ENCODE measurements at regions not wholly inside any gene's neighbourhood (a gene's known extent, or its start where the extent isn't known, plus 50 kb on each side); places are given as distances from the start of the nearest gene placed in this dataset.
"Not testable (repeated sequence)": the region's sequence is repeated elsewhere in the genome, so short reads cannot be mapped to it uniquely, and the experiment has no call there.

- no peak overlapping the region for H3K4me3 Mint-ChIP-seq
- TF ChIP-seq CTCF (IDR thresholded peaks at IDR 0.05; ENCODE audit: unreplicated experiment in 3 of 3), result no peak
- no peaks in the 10 kb centered on the region for H3K4me1 Mint-ChIP-seq
- H3K9me3 Mint-ChIP-seq, result no peaks in the 10 kb centered on the region
- H3K36me3 Mint-ChIP-seq (ENCODE audit: low read depth), result no peaks in the 10 kb centered on the region
- H3K27ac Mint-ChIP-seq, result no peak overlapping the region
- H3K27me3 Mint-ChIP-seq (ENCODE audit: low read depth), result peaks cover 3% of the 10 kb centered on the region
Observed at GRCh38 chr6:10081957-10082356, 332.9 kb downstream of the TFAP2A start.

- Mint-ChIP-seq H3K27ac (no peak overlapping the region), H3K27me3 (ENCODE audit: low read depth) (peaks cover 3% of the 10 kb centered on the region), H3K4me3 (no peak overlapping the region), H3K36me3 (ENCODE audit: low read depth) (no peaks in the 10 kb centered on the region), H3K9me3 (no peaks in the 10 kb centered on the region), H3K4me1 (no peaks in the 10 kb centered on the region)
- TF ChIP-seq CTCF (IDR thresholded peaks at IDR 0.05; ENCODE audit: unreplicated experiment in 3 of 3), result no peak
Observed at GRCh38 chr6:10081075-10081474, 333.8 kb downstream of the TFAP2A start.

- no peak for TF ChIP-seq CTCF (IDR thresholded peaks at IDR 0.05; ENCODE audit: unreplicated experiment in 3 of 3)
- Mint-ChIP-seq H3K4me1 (no peaks in the 10 kb centered on the region), H3K9me3 (no peaks in the 10 kb centered on the region), H3K27me3 (ENCODE audit: low read depth) (peaks cover 3% of the 10 kb centered on the region), H3K36me3 (ENCODE audit: low read depth) (no peaks in the 10 kb centered on the region), H3K27ac (no peak overlapping the region), H3K4me3 (no peak overlapping the region)
Observed at GRCh38 chr6:10080561-10080960, 334.3 kb downstream of the TFAP2A start.

GRCh38 chr6:10078581-10078980 is 336.3 kb downstream of the TFAP2A start:
- H3K4me3 Mint-ChIP-seq, result no peak overlapping the region

GRCh38 chr6:10074726-10075125 is 340.1 kb downstream of the TFAP2A start:
- H3K27me3 Mint-ChIP-seq (ENCODE audit: low read depth); H3K36me3 Mint-ChIP-seq (ENCODE audit: low read depth); H3K4me3 Mint-ChIP-seq; H3K27ac Mint-ChIP-seq; H3K4me1 Mint-ChIP-seq; H3K9me3 Mint-ChIP-seq: not testable (repeated sequence)

More at GRCh38 chr6:10078581-10078980, 336.3 kb downstream of the TFAP2A start:
- peaks cover 3% of the 10 kb centered on the region for H3K27me3 Mint-ChIP-seq (ENCODE audit: low read depth)
- TF ChIP-seq CTCF (IDR thresholded peaks at IDR 0.05; ENCODE audit: unreplicated experiment in 3 of 3), result no peak
- no peaks in the 10 kb centered on the region for H3K4me1 Mint-ChIP-seq
- H3K36me3 Mint-ChIP-seq (ENCODE audit: low read depth), result no peaks in the 10 kb centered on the region
- peaks cover 3% of the 10 kb centered on the region for H3K9me3 Mint-ChIP-seq
- H3K27ac Mint-ChIP-seq, result no peak overlapping the region

GRCh38 chr6:10073341-10073740 is 341.5 kb downstream of the TFAP2A start:
- H3K4me3 Mint-ChIP-seq, result no peak overlapping the region
- no peak for TF ChIP-seq CTCF (IDR thresholded peaks at IDR 0.05; ENCODE audit: unreplicated experiment in 3 of 3)
- H3K27me3 Mint-ChIP-seq (ENCODE audit: low read depth), result no peaks in the 10 kb centered on the region
- H3K9me3 Mint-ChIP-seq, result peaks cover 3% of the 10 kb centered on the region
- H3K36me3 Mint-ChIP-seq (ENCODE audit: low read depth), result no peaks in the 10 kb centered on the region
- H3K4me1 Mint-ChIP-seq, result no peaks in the 10 kb centered on the region
- no peak overlapping the region for H3K27ac Mint-ChIP-seq

Data from nephron (organoid).